Right atrium auricular region (tissue), 2 donors: ENCODE measurements at regions not wholly inside any gene's neighbourhood (a gene's known extent, or its start where the extent isn't known, plus 50 kb on each side); places are given as distances from the start of the nearest gene placed in this dataset.
"Not testable (repeated sequence)": the region's sequence is repeated elsewhere in the genome, so short reads cannot be mapped to it uniquely, and the experiment has no call there.

Experiments used
- DNase-seq: peaks from one replicate; pipeline ENCODE4 v3.0.0-alpha.2; 2019; ENCODE audit warnings: low spot score
- H3K27ac ChIP-seq, 2 donors: fragments of 200-600 bp; sonication (generic); 1 replicate in 1 of 2; 2 replicates in 1 of 2; pipeline ENCODE4 v1.5.1; 2016 to 2019
- H3K27me3 ChIP-seq, 2 donors: fragments of 200-600 bp; sonication (generic); one replicate each; pipeline versions ENCODE4 v1.5.1 to v1.6.0; 2017 to 2019
- H3K36me3 ChIP-seq: fragments of 200-600 bp; sonication (generic); one replicate; pipeline ENCODE4 v1.5.1; 2016
- H3K4me1 ChIP-seq, 2 donors: fragments of 200-600 bp; sonication (generic); one replicate each; pipeline versions ENCODE4 v1.5.1 to v1.6.0; 2017 to 2019
- H3K4me3 ChIP-seq, 2 donors: fragments of 200-600 bp; sonication (generic); 1 replicate in 1 of 2; 2 replicates in 1 of 2; pipeline ENCODE4 v1.5.1; 2017 to 2019; ENCODE audit warnings: mild to moderate bottlenecking in 1 of 2, moderate library complexity in 1 of 2
- H3K9me3 ChIP-seq, 2 donors: fragments of 200-600 bp; sonication (generic); one replicate each; pipeline ENCODE4 v1.5.1; 2019
- CTCF ChIP-seq, 2 donors: fragments of 200-600 bp; sonication (generic); IDR thresholded peaks; one replicate each; pipeline ENCODE4 v1.5.1; 2019; ENCODE audit warnings: antibody characterized with exemption in 2 of 2

- Histone ChIP-seq H3K9me3 (no peaks in the 10 kb centered on the region), H3K4me3 (no peak overlapping the region), H3K36me3 (no peaks in the 10 kb centered on the region), H3K27ac (no peak overlapping the region), H3K27me3 (no peaks in the 10 kb centered on the region), H3K4me1 (peaks cover 0 to 7% of the 10 kb centered on the region in 2 donors)
- TF ChIP-seq CTCF (IDR thresholded peaks at IDR 0.05), result no peak
- DNase-seq, result no peak
These were observed 52.7 kb upstream of the LARP1 start for GRCh38 chr5:154702477-154702876.

GRCh38 chr5:154701725-154702124, 53.5 kb upstream of the LARP1 start:
- not testable (repeated sequence) for H3K36me3 ChIP-seq, DNase-seq, H3K4me3 ChIP-seq, H3K9me3 ChIP-seq, H3K4me1 ChIP-seq, H3K27me3 ChIP-seq, H3K27ac ChIP-seq

- Histone ChIP-seq H3K4me1 (peaks cover 0 to 7% of the 10 kb centered on the region in 2 donors), H3K27ac (no peak overlapping the region), H3K9me3 (no peaks in the 10 kb centered on the region), H3K36me3 (no peaks in the 10 kb centered on the region), H3K27me3 (no peaks in the 10 kb centered on the region), H3K4me3 (no peak overlapping the region)
- no peak for DNase-seq
- no peak for TF ChIP-seq CTCF (IDR thresholded peaks at IDR 0.05)
These were observed 54.0 kb upstream of the LARP1 start for GRCh38 chr5:154701181-154701580.

GRCh38 chr5:154700289-154700928, 54.8 kb upstream of the LARP1 start:
- not testable (repeated sequence) for H3K4me3 ChIP-seq, H3K27ac ChIP-seq, H3K27me3 ChIP-seq, DNase-seq, H3K9me3 ChIP-seq, H3K36me3 ChIP-seq, H3K4me1 ChIP-seq

- TF ChIP-seq CTCF (IDR thresholded peaks at IDR 0.05), result no peak
- Histone ChIP-seq H3K27me3 (no peaks in the 10 kb centered on the region), H3K4me1 (peaks cover 0 to 7% of the 10 kb centered on the region in 2 donors), H3K36me3 (no peaks in the 10 kb centered on the region), H3K4me3 (no peak overlapping the region), H3K9me3 (no peaks in the 10 kb centered on the region), H3K27ac (no peak overlapping the region)
- no peak for DNase-seq
These were observed 56.4 kb upstream of the LARP1 start for GRCh38 chr5:154698763-154699162.

- H3K4me1 ChIP-seq, result peaks cover 0 to 9% of the 10 kb centered on the region in 2 donors
These were observed 57.8 kb upstream of the LARP1 start for GRCh38 chr5:154697371-154697770.

More at GRCh38 chr5:154697371-154697770, 57.8 kb upstream of the LARP1 start:
- no peaks in the 10 kb centered on the region for H3K36me3 ChIP-seq
- H3K27ac ChIP-seq, result no peak overlapping the region
- no peak overlapping the region for H3K4me3 ChIP-seq
- no peak for TF ChIP-seq CTCF (IDR thresholded peaks at IDR 0.05)
- no peaks in the 10 kb centered on the region for H3K9me3 ChIP-seq
- no peaks in the 10 kb centered on the region for H3K27me3 ChIP-seq
- DNase-seq, result no peak
